PC-3 (cell line): ENCODE measurements at regions not wholly inside any gene's neighbourhood (a gene's known extent, or its start where the extent isn't known, plus 50 kb on each side); places are given as distances from the start of the nearest gene placed in this dataset.

ENCODE experiments used
- ATAC-seq: fragments of 200-7000 bp; cut with Tn5 transposase; 2 replicates; pipeline ENCODE4 v1.9.1; 2020; ENCODE audit warnings: mild to moderate bottlenecking, moderate library complexity
- BruUV-seq: library from RNA; stranded (reverse); fragments of 400-500 nt; replicated peaks from 2 replicates; lab custom pipeline; 2021; lab: Mats Ljungman, UMichigan
- CTCF ChIA-PET: fragments of 300-600 bp; sonication (Branson Sonifier 250); formaldehyde crosslinking; loops from one replicate; lab custom pipeline; 2022; ENCODE audit warnings: antibody characterized with exemption; lab: Charles Lee
- POLR2A ChIA-PET: fragments of 300-600 bp; sonication (Branson Sonifier 250); formaldehyde crosslinking; loops from one replicate; lab custom pipeline; 2022; ENCODE audit warnings: antibody characterized with exemption; ENCODE audit not compliant: unreplicated experiment; lab: Charles Lee
- DNase-seq: peaks from one replicate; pipeline ENCODE4 v3.0.0-alpha.2; 2015
- H2AFZ ChIP-seq: fragments of 300-600 bp; sonication (generic); 2 replicates; pipeline ENCODE4 v1.6.0; 2016; ENCODE audit warnings: antibody characterized with exemption, low read length
- H3F3A ChIP-seq: fragments of 300-600 bp; sonication (generic); one replicate; pipeline ENCODE4 v1.6.0; 2017; ENCODE audit warnings: antibody characterized with exemption, low read length, control low read depth, mild to moderate bottlenecking; ENCODE audit not compliant: unreplicated experiment
- H3K27ac ChIP-seq: fragments of 300-600 bp; sonication (generic); 2 replicates; pipeline ENCODE4 v1.5.1; 2016; ENCODE audit warnings: mild to moderate bottlenecking, low read length
- H3K27me3 ChIP-seq: fragments of 300-600 bp; sonication (generic); 2 replicates; pipeline ENCODE4 v1.6.1; 2016; ENCODE audit warnings: low read length, mixed read lengths
- H3K36me3 ChIP-seq: fragments of 300-600 bp; sonication (generic); 2 replicates; pipeline ENCODE4 v1.6.1; 2016; ENCODE audit warnings: low read depth, mixed run types, low read length, mixed read lengths
- H3K4me1 ChIP-seq: fragments of 300-600 bp; sonication (generic); 2 replicates; pipeline ENCODE4 v1.5.1; 2016; ENCODE audit warnings: low read length; ENCODE audit not compliant: insufficient read depth
- H3K4me2 ChIP-seq: fragments of 300-600 bp; sonication (generic); 2 replicates; pipeline ENCODE4 v1.6.0; 2016; ENCODE audit warnings: low read length
- H3K4me3 ChIP-seq: fragments of 300-600 bp; sonication (generic); 2 replicates; pipeline ENCODE4 v1.5.1; 2016; ENCODE audit warnings: mild to moderate bottlenecking, low read length, mixed read lengths
- H3K79me2 ChIP-seq: fragments of 300-600 bp; sonication (generic); 2 replicates; pipeline ENCODE4 v1.6.1; 2017; ENCODE audit warnings: low read length, mixed read lengths
- H3K9ac ChIP-seq: fragments of 300-600 bp; sonication (generic); 2 replicates; pipeline ENCODE4 v1.6.0; 2016; ENCODE audit warnings: mild to moderate bottlenecking, low read length
- H3K9me2 ChIP-seq: fragments of 300-600 bp; sonication (generic); replicated peaks from 2 replicates; pipeline ENCODE4 v1.6.1; 2016; ENCODE audit warnings: mixed run types, low read length, mixed read lengths
- H3K9me3 ChIP-seq: fragments of 300-600 bp; sonication (generic); 2 replicates; pipeline ENCODE4 v1.6.1; 2016; ENCODE audit warnings: low read length, mixed read lengths
- H4K20me1 ChIP-seq: fragments of 300-600 bp; sonication (generic); 2 replicates; pipeline ENCODE4 v1.6.1; 2016; ENCODE audit warnings: low read length, mixed read lengths
- CTCF ChIP-seq: fragments of 300-600 bp; sonication (generic); conservative IDR thresholded peaks from 2 replicates; pipeline ENCODE4 v1.5.1; 2017; ENCODE audit warnings: antibody characterized with exemption, low read depth, mild to moderate bottlenecking, low read length
- EZH2 ChIP-seq: fragments of 300-600 bp; sonication (generic); IDR thresholded peaks from one replicate; pipeline ENCODE4 v1.6.1; 2017; ENCODE audit warnings: antibody characterized with exemption, mild to moderate bottlenecking, low read length; ENCODE audit not compliant: unreplicated experiment
- EZH2phosphoT487 ChIP-seq: fragments of 300-600 bp; sonication (generic); IDR thresholded peaks from 2 replicates; pipeline ENCODE4 v1.6.1; 2018; ENCODE audit warnings: mild to moderate bottlenecking, antibody characterized with exemption, low read length, borderline replicate concordance
- intact Hi-C: fragments of 100-400 bp; cut with micrococcal nuclease; formaldehyde crosslinking; loops from 2 replicates; pipeline ENCODE4 v1.9.0; 2023

GRCh38 chr4:74653331-74654229, 140.7 kb downstream of the BTC start:
- Histone ChIP-seq H2AFZ (no peak overlapping the region), H3K36me3 (no peaks in the 10 kb centered on the region), H3K9me3 (no peaks in the 10 kb centered on the region), H3K9me2 (no peaks in the 10 kb centered on the region), H3K4me2 (peak overlapping the region; percentile 55), H3K27ac (peak overlapping the region; percentile 99), H4K20me1 (no peaks in the 10 kb centered on the region), H3K27me3 (no peaks in the 10 kb centered on the region), H3K9ac (peak overlapping the region; percentile 91), H3K4me3 (peak overlapping the region; percentile 29), H3K4me1 (peaks cover 61% of the 10 kb centered on the region), H3F3A (peaks cover 5% of the 10 kb centered on the region), H3K79me2 (peaks cover 16% of the 10 kb centered on the region)
- BruUV-seq: TSS peak; percentile 68
- intact Hi-C loops: no loop called here
- ATAC-seq: no peak
- TF ChIP-seq CTCF: no peak
- no peak for TF ChIP-seq EZH2phosphoT487
- POLR2A ChIA-PET: no interaction called here
- DNase-seq: no peak
- CTCF ChIA-PET: interaction anchor here (0.6 kb wide), 2 partner anchors 26 to 279 kb away, joined by 4 to 5 read pairs; no protein-coding TSS in a partner anchor

- CTCF ChIA-PET: interaction anchor here (0.6 kb wide), 2 partner anchors 25 to 279 kb away, joined by 4 to 5 read pairs; no protein-coding TSS in a partner anchor
- H3K4me1 ChIP-seq: peaks cover 55% of the 10 kb centered on the region
Measured at GRCh38 chr4:74654230-74654681, 140.1 kb downstream of the BTC start.

More at GRCh38 chr4:74654230-74654681, 140.1 kb downstream of the BTC start:
- TF ChIP-seq CTCF: no peak
- TF ChIP-seq EZH2phosphoT487: no peak
- no peak for TF ChIP-seq EZH2
- H3F3A ChIP-seq: peaks cover 5% of the 10 kb centered on the region
- H3K27me3 ChIP-seq: no peaks in the 10 kb centered on the region
- peak overlapping the region; percentile 99 for H3K27ac ChIP-seq
- BruUV-seq: no TSS peak
- H3K4me2 ChIP-seq: peak overlapping the region; percentile 55
- peak; percentile 83 for ATAC-seq
- H3K9me3 ChIP-seq: no peaks in the 10 kb centered on the region
- H3K9ac ChIP-seq: peak overlapping the region; percentile 91
- no peaks in the 10 kb centered on the region for H3K36me3 ChIP-seq
- H3K4me3 ChIP-seq: peak overlapping the region; percentile 29
- intact Hi-C loops: no loop called here
- peaks cover 16% of the 10 kb centered on the region for H3K79me2 ChIP-seq
- H4K20me1 ChIP-seq: no peaks in the 10 kb centered on the region
- H2AFZ ChIP-seq: no peak overlapping the region
- H3K9me2 ChIP-seq: no peaks in the 10 kb centered on the region
- DNase-seq: peak; percentile 92
- POLR2A ChIA-PET: interaction anchor here (0.5 kb wide), 1 partner anchor 17 kb away, joined by 3 read pairs; no protein-coding TSS in a partner anchor
